Activated naive CD4-positive, alpha-beta T cell treated with anti-CD3 and anti-CD28 coated beads, Interleukin-2, amount 10 ng/mL, durations not matched to agents 7 days and 5 days (primary cell): ENCODE measurements at regions not wholly inside any gene's neighbourhood (a gene's known extent, or its start where the extent isn't known, plus 50 kb on each side); places are given as distances from the start of the nearest gene placed in this dataset.
"Not testable (repeated sequence)": the region's sequence is repeated elsewhere in the genome, so short reads cannot be mapped to it uniquely, and the experiment has no call there.

Source experiments
- CTCF ChIA-PET: fragments of 350-600 bp; sonication (Branson Sonifier 250); formaldehyde crosslinking; loops from one replicate; lab custom pipeline; 2021; ENCODE audit warnings: antibody characterized with exemption; lab: Charles Lee
- DNase-seq: peaks from one replicate; pipeline ENCODE4 v3.0.0-alpha.2; 2020
- H3K27ac Mint-ChIP-seq: one replicate; pipeline ENCODE4 v1.8.0; 2021; ENCODE audit warnings: mild to moderate bottlenecking, moderate library complexity, mixed read lengths
- H3K27me3 Mint-ChIP-seq: one replicate; pipeline ENCODE4 v1.8.0; 2021; ENCODE audit warnings: mild to moderate bottlenecking, mixed read lengths
- H3K36me3 Mint-ChIP-seq: one replicate; pipeline ENCODE4 v1.8.0; 2021; ENCODE audit warnings: mixed read lengths
- H3K4me1 Mint-ChIP-seq: one replicate; pipeline ENCODE4 v1.8.0; 2021; ENCODE audit warnings: mixed read lengths
- H3K4me3 Mint-ChIP-seq: one replicate; pipeline ENCODE4 v1.8.0; 2021; ENCODE audit warnings: mild to moderate bottlenecking, moderate library complexity, mixed read lengths
- H3K9me3 Mint-ChIP-seq: one replicate; pipeline ENCODE4 v1.8.0; 2021; ENCODE audit warnings: mixed read lengths

DNA sequence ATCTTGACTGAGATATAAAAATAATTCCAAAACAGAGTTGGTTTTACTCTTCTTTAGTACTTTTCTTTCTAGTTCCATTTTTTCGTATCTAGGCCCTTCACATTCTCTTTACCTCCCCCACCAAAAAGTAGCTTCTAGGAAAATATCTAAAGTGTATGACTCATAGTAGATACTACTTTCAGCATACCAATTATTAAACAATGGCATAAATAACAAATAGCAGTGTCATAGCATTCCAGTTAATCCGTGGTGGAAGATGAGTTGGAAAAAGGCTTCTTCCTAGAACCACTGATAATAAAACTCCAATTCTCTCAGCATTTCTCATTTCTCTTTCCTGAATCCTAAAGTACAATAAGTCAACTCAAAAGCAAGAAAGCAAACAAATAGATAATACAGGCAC, 859.0 kb upstream of the B3GALT2 start:
- peaks cover 6% of the 10 kb centered on the region for H3K4me1 Mint-ChIP-seq
- no peaks in the 10 kb centered on the region for H3K27me3 Mint-ChIP-seq
- H3K36me3 Mint-ChIP-seq = no peaks in the 10 kb centered on the region
- CTCF ChIA-PET = no interaction called here
- H3K9me3 Mint-ChIP-seq = peaks cover 3% of the 10 kb centered on the region
- no peak overlapping the region for H3K4me3 Mint-ChIP-seq
- H3K27ac Mint-ChIP-seq = no peak overlapping the region
- DNase-seq = no peak

DNA sequence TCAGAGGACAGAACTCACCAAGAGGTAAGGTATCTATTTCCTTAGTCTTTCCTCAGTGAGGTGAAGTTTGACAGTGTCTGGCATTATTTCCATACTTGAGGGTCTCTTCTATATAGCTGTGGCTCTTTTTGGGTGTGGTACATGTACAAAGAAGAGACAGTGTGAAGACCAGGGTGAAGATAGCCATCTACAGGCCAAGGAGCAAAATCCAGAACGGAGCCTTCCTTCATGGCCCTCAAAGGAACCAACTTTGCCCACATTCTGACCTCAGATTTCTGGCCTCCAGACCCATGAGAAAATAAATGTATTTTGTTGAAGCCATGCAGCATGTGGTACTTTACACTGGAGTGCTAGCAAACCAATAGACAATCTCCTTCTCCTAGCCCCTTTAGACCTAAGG, 858.5 kb upstream of the B3GALT2 start:
- DNase-seq = no peak
- peaks cover 3% of the 10 kb centered on the region for H3K9me3 Mint-ChIP-seq
- no peaks in the 10 kb centered on the region for H3K36me3 Mint-ChIP-seq
- H3K27me3 Mint-ChIP-seq = no peaks in the 10 kb centered on the region
- CTCF ChIA-PET = interaction anchor here (1.0 kb wide), 1 partner anchor 32 kb away, joined by 3 read pairs; no protein-coding TSS in a partner anchor
- no peak overlapping the region for H3K27ac Mint-ChIP-seq
- H3K4me1 Mint-ChIP-seq = peaks cover 7% of the 10 kb centered on the region
- no peak overlapping the region for H3K4me3 Mint-ChIP-seq

DNA sequence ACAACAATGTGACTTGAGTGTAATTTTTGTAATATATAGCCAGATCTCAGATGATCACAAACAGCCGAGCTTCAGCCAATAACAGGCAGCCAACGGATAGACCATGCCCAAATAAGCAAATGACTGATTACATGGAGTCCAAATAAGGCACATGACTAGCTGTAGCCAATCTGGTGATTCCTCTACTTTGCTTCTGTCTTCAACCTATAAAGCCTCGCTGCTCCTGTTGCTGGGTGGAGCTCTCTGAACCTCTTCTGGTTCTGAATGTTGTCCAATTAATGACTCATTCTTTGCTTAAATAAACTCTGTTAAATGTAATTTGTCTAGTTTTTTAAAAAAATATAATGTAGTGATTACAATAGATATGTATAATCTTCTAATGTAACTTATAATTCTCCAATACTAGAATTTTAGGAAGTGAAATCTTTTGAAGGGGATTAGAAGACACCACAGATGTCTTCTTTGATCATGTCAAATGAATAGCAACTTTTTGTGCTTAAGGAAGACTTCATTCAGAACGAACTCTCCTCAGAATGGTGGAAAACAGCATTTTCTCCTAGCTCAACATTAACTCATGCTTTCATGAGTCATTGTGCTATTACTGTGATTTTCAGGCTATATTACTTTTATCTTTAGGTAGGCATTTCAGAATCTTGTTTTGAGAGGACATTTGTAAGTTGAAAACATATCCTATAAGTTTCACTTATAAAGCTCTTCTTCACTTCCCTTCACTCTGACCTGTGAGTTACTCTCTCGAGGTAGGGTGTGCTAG, 857.8 kb upstream of the B3GALT2 start:
- Mint-ChIP-seq H3K27ac (no peak overlapping the region), H3K4me3 (no peak overlapping the region), H3K36me3 (no peaks in the 10 kb centered on the region), H3K4me1 (peaks cover 13% of the 10 kb centered on the region), H3K9me3 (peaks cover 3% of the 10 kb centered on the region), H3K27me3 (no peaks in the 10 kb centered on the region)
- CTCF ChIA-PET = interaction anchor here (1.0 kb wide), 1 partner anchor 33 kb away, joined by 3 read pairs; no protein-coding TSS in a partner anchor
- DNase-seq = no peak

GRCh38 chr1:194042736-194043135, 856.3 kb upstream of the B3GALT2 start:
- Mint-ChIP-seq H3K4me1 (peaks cover 17% of the 10 kb centered on the region), H3K27me3 (no peaks in the 10 kb centered on the region), H3K36me3 (no peaks in the 10 kb centered on the region), H3K4me3 (no peak overlapping the region), H3K9me3 (peaks cover 3% of the 10 kb centered on the region), H3K27ac (no peak overlapping the region)
- CTCF ChIA-PET = no interaction called here
- DNase-seq = no peak

GRCh38 chr1:194040496-194040895, 854.1 kb upstream of the B3GALT2 start:
- Mint-ChIP-seq H3K4me3 (no peak overlapping the region), H3K27ac (no peak overlapping the region), H3K9me3 (peaks cover 4% of the 10 kb centered on the region), H3K27me3 (no peaks in the 10 kb centered on the region), H3K4me1 (peaks cover 17% of the 10 kb centered on the region), H3K36me3 (peaks cover 1% of the 10 kb centered on the region)
- no peak for DNase-seq
- CTCF ChIA-PET = interaction anchor here (1.5 kb wide), 1 partner anchor 13 kb away, joined by 3 read pairs; no protein-coding TSS in a partner anchor

DNA sequence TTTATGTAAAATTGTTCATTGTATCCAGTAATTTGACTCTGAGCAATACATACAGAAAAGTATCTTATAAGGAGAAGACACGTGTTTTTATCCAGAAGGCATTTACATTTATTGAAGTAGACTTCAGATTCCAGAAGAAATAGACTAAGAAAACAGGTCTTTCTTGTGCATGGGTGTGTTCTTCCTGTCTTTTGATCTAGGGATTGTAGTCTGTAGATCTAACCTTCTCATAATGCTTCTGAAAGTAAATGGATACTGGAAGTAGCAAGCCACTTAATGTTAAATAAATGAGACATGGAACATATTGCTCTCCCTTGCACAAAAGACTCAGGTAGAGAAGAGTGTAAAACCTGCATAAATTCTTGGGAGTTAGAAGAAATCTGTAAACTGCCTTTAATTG, 853.2 kb upstream of the B3GALT2 start:
- H3K27ac Mint-ChIP-seq = no peak overlapping the region
- CTCF ChIA-PET = no interaction called here

DNA sequence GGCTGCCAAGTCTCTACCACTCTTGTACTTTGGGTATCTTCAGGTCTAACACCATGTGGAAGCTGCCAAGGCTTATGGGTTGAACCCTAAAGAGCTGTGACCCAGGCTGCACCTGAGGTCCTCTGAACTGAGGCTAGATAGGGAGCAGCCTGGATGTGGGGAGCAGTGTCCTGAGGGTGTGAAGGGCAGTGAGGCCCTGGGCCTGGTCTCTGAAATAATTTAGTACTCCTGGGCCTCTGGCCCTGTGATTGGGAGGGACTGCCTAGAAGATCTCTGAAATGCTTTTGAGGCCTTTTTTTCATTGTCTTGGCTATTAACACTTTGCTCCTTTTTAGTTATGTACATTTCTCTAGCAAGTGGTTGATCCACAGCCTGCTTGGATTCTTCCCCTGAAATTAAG, 847.2 kb upstream of the B3GALT2 start:
- Mint-ChIP-seq H3K4me1 (no peaks in the 10 kb centered on the region), H3K9me3 (peaks cover 27% of the 10 kb centered on the region), H3K27ac (no peak overlapping the region), H3K36me3 (peaks cover 8% of the 10 kb centered on the region), H3K4me3 (no peak overlapping the region), H3K27me3 (no peaks in the 10 kb centered on the region)
- no peak for DNase-seq
- CTCF ChIA-PET = no interaction called here

More for the DNA sequence above, 853.2 kb upstream of the B3GALT2 start:
- H3K36me3 Mint-ChIP-seq = peaks cover 4% of the 10 kb centered on the region
- peaks cover 8% of the 10 kb centered on the region for H3K9me3 Mint-ChIP-seq
- H3K27me3 Mint-ChIP-seq = no peaks in the 10 kb centered on the region
- peaks cover 14% of the 10 kb centered on the region for H3K4me1 Mint-ChIP-seq
- H3K4me3 Mint-ChIP-seq = no peak overlapping the region
- no peak for DNase-seq

DNA sequence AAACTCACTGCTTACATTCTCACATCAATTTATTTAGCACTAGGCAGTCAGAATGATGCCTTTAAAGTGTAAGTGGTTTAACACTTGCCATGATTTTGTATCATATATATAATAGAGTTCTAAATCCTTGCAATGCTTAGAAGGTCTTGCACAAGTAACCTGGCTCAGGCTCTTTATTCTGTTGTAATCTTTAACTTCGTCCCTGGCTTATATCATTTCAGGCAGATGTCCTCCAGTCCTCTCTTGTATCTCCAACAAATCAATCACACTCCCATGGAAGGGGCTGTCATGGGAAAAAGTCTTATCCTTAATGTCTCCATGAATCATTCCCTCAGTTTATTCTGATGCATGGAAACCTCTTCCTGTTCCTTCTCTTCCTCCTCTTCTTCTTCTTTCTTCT, 841.6 kb upstream of the B3GALT2 start:
- Mint-ChIP-seq H3K36me3 (no peaks in the 10 kb centered on the region), H3K9me3 (peaks cover 14% of the 10 kb centered on the region), H3K4me1 (no peaks in the 10 kb centered on the region), H3K4me3 (no peak overlapping the region), H3K27ac (no peak overlapping the region), H3K27me3 (peaks cover 3% of the 10 kb centered on the region)
- CTCF ChIA-PET = no interaction called here
- no peak for DNase-seq

GRCh38 chr1:194026422-194026821, 840.0 kb upstream of the B3GALT2 start:
- no peaks in the 10 kb centered on the region for H3K36me3 Mint-ChIP-seq
- DNase-seq = no peak
- CTCF ChIA-PET = no interaction called here
- H3K4me1 Mint-ChIP-seq = no peaks in the 10 kb centered on the region
- H3K9me3 Mint-ChIP-seq = peaks cover 10% of the 10 kb centered on the region
- no peak overlapping the region for H3K4me3 Mint-ChIP-seq
- peaks cover 3% of the 10 kb centered on the region for H3K27me3 Mint-ChIP-seq
- no peak overlapping the region for H3K27ac Mint-ChIP-seq

DNA sequence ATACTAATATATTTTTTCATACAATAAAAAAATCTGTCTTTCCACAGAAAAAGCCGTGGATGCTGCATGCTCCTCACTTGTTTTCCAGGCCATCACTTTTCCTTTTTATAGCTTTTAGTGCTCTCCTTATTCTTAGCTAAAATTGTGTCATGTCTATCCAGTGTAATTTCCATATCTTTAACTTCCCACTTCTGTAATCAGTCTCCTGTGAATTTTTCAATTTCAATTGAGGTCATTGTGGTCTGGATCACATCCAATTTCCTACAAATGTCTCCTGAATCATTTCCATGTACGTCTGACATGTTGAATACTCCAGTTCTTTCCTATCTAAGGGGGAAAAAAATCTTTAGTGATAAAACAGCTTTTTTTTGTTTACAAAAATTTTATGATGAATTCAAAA, 838.2 kb upstream of the B3GALT2 start:
- CTCF ChIA-PET = no interaction called here
- DNase-seq = no peak
- Mint-ChIP-seq H3K4me1 (no peaks in the 10 kb centered on the region), H3K27ac (no peak overlapping the region), H3K36me3 (no peaks in the 10 kb centered on the region), H3K4me3 (no peak overlapping the region), H3K27me3 (peaks cover 3% of the 10 kb centered on the region), H3K9me3 (peaks cover 10% of the 10 kb centered on the region)

DNA sequence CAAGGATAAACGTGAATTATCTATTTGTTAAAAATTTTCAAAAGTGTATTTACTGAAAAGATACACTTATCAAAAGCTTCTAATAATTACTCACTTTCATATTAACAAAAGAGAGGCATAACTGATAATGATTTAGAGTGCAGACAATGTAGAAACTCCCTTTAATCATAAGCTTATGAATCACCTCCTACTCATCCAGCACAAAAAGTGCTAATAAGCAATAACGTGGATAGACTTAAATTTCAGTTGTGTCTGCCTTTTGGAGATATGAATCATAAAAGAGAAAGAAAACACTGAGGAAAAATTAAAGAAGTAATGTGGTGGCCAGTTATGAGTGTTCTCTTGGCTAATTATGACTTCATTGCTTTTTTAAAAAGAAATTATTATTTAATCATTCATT, 827.6 kb upstream of the B3GALT2 start:
- CTCF ChIA-PET = no interaction called here
- DNase-seq = no peak
- no peaks in the 10 kb centered on the region for H3K4me1 Mint-ChIP-seq
- no peak overlapping the region for H3K27ac Mint-ChIP-seq
- H3K4me3 Mint-ChIP-seq = no peak overlapping the region
- H3K27me3 Mint-ChIP-seq = no peaks in the 10 kb centered on the region
- H3K36me3 Mint-ChIP-seq = peaks cover 2% of the 10 kb centered on the region
- peaks cover 15% of the 10 kb centered on the region for H3K9me3 Mint-ChIP-seq

DNA sequence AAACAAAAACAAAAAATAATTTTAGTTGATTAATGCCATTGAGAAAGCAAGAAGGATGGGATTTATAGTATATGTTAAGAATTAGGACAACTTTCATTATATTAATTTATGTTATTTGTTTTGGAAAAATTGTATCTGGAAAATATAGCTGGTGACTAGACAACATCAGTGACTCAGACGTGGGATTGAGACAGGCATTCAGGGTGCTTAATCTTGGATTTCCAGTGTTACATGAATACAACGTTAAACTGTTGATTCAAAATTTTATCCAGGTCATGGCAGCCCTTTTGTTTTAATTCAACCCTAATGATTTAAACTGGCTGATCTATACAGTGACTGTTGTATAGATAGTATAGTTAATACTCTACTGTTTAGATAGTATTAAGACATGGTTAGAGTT, 827.1 kb upstream of the B3GALT2 start:
- Mint-ChIP-seq H3K4me3 (no peak overlapping the region), H3K9me3 (peaks cover 17% of the 10 kb centered on the region), H3K4me1 (no peaks in the 10 kb centered on the region), H3K36me3 (peaks cover 2% of the 10 kb centered on the region), H3K27ac (no peak overlapping the region), H3K27me3 (no peaks in the 10 kb centered on the region)
- no peak for DNase-seq
- CTCF ChIA-PET = no interaction called here

DNA sequence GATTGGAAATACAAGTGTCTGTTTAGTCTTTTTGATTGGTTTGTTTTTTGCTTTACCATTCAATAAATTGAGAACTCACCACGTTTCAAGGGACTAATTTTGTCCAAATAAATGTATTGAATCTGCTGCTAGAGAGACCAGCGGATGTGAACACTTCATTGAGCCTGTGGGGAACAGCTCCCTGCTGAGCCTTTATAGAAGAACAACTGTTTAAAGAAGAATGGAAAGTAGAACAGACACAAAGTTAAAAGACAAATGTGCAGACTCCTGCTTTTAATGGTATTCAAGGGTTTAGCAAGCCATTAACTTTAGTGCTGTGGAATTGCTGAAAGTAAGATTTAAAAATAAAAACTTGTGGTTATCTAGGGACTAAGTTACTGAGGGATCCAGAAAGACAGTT, 817.7 kb upstream of the B3GALT2 start:
- Mint-ChIP-seq H3K27ac (no peak overlapping the region), H3K36me3 (peaks cover 2% of the 10 kb centered on the region), H3K4me1 (no peaks in the 10 kb centered on the region), H3K4me3 (no peak overlapping the region), H3K9me3 (peaks cover 15% of the 10 kb centered on the region), H3K27me3 (no peaks in the 10 kb centered on the region)
- CTCF ChIA-PET = no interaction called here
- no peak for DNase-seq

- DNase-seq, CTCF ChIA-PET, H3K27ac Mint-ChIP-seq, H3K4me3 Mint-ChIP-seq, H3K27me3 Mint-ChIP-seq, H3K9me3 Mint-ChIP-seq, H3K4me1 Mint-ChIP-seq, H3K36me3 Mint-ChIP-seq: not testable (repeated sequence)
Observed at GRCh38 chr1:194001726-194002350, 815.4 kb upstream of the B3GALT2 start.

GRCh38 chr1:193988885-193989284, 802.5 kb upstream of the B3GALT2 start:
- Mint-ChIP-seq H3K4me3 (no peak overlapping the region), H3K27me3 (no peaks in the 10 kb centered on the region), H3K27ac (no peak overlapping the region), H3K9me3 (peaks cover 29% of the 10 kb centered on the region), H3K36me3 (peaks cover 4% of the 10 kb centered on the region), H3K4me1 (no peaks in the 10 kb centered on the region)
- no peak for DNase-seq
- CTCF ChIA-PET = no interaction called here
